ENCODE measurements at regions not wholly inside any gene's neighbourhood (a gene's known extent, or its start where the extent isn't known, plus 50 kb on each side); places are given as distances from the start of the nearest gene placed in this dataset.
A peak's percentile ranks its signal among the peaks of the same experiment; 100 is the strongest.
"Not testable (repeated sequence)": the region's sequence is repeated elsewhere in the genome, so short reads cannot be mapped to it uniquely, and the experiment has no call there.

DNA sequence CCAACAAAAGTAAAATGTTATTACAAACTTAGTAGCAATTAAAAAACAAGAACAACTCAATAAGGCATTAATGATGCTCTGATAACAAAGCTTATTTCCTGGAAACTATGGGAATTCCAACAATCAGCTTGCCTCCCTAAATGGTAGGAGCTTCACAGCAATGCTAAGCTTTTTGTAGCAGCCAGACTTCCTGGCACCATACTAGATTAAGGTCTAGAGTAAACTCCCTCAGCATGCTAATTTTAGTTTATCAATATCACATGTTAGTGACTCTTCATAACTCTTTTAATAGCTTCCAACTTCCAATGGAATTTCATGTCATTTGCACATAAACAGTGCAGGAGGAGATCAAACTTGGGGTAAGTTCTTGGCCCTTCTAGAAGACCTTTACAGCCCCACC lies 782.0 kb downstream of the MCTP2 start:
- DNase-seq (ENCODE audit: low spot score): no peak

DNA sequence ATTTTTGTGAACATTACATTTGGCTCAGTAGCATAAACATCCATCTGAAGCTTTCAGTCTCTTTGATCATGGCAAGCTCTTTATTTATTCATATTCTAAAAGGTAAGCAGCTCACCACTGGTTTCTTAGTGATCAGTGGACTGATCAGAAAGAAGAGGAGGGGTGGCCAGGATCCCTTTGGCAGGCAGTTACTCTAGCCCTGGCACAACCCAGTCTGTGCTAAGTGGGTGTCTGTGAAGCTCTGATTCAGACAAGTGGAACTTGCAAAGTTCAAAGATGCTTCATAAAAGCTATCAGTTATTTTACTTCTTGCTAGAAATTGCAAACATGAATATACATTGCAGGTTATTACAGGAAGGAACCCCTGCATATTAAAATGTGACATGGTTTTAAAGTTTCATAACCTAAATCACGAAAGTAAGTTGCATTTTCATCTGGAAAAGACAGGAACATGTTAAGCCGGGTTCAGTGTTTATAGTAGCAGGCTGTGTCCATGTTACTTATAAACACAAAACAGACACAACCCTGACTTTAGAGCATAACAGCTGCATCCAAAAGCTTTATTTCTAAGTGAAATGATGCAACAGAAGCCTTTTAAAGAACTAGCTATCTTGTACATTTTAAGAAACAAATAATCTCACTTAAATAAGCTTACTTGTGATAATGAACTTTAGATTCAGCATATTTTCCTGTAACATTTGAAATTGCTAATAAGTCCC lies 785.3 kb downstream of the MCTP2 start:
- DNase-seq (ENCODE audit: low spot score): no peak

DNA sequence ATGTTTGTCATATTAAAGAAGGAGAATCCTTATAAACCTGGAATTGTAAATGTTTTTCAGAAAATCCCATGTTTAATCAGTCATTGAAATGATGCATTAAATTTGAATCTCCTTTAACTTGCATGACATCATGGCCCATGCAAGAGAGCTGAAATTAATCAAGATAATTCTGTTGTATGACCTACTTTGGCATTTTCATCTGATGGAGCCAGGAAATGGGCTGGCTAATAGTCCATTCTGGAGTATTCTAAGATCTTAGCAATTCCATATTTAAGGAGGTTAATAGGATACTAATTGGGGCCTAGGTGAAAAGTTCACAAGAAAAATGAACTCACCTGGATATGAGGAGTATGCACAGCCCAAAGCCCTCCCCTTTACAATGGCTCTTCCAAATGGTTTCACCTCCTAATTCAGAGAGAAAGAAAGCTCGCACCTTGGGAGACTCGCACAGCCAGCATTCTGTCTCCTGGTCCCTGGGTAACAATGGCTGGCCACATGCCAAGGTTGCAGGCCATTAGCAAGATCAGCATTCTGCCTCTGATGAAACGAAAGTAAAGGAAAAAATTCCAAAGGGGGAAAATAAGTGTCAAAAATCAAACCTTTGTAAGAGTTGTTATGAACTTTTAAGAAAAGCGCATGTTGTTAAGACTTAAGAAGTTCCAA lies 786.4 kb downstream of the MCTP2 start:
- DNase-seq (ENCODE audit: low spot score): no peak

DNA sequence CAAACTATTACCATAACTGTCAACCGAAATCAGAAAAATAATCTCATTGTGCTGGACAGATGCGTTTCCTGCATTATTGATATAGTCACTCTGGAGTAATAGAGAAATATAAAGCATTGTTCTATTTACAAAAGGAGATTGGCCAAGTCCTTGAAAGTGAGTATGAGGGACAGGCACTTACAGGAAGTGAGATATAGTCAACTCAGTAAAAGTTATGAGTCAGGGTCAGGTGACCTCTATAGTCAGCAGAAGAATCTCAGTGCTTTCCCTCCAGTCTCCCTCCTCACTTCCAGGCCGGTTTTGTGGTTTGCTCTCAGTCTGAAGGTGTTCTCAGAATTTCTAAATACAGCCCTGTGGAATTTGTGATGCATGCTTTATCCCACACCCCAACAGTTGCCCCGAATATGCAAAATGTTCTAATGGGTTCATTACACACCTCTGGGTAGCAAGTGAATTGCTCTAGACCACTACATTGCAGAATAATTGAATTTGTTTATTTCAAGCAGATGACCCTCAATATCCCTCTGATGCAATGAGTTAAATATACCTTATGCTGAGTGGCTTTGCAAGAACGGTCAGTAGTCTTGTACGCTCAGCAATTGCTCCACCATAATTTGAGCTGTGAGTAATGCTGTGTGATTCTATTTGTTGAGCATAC lies 787.7 kb downstream of the MCTP2 start:
- no peak for DNase-seq (ENCODE audit: low spot score)

DNA sequence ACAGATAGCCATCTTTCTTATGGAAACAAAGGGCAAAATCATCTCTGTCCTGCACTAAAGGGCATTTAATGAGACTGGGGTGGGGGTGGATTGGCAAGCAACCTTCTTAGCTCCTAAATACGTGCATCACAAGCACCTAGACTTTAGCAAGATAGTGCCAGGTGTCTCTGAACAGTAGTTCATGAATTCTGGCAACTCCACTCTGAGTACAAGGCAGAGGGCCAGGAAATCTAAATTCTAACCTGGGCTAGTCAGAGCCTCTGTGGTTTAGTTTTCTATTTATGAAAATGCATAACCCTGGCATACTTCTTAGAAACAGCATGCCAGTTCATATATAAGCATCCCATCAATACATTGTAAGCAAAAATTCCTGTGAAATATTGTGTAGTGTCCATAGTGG lies 788.5 kb downstream of the MCTP2 start:
- no peak for DNase-seq (ENCODE audit: low spot score)

DNA sequence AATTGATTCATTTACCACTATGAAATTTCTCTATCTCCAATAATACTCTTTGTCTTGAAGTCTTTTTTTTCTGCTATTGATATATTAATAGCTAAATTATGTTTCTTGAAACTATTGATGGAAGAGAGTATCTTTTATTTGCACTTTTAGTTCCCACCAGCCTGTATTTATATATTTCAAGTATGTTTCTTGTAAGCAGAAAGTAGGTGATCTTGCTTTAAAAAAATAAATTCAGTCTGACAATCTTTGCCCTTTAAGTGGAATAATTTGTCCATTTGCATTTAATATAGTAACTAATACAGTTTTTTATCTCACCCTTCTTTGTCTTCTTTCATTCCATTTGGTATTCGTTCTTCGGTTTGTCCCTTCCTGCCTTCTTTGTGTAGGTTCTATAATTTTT lies 790.5 kb downstream of the MCTP2 start:
- no peak for DNase-seq (ENCODE audit: low spot score)

- DNase-seq (ENCODE audit: low spot score): peak; percentile 36
These were observed 793.0 kb downstream of the MCTP2 start for GRCh38 chr15:95024351-95024750.

DNA sequence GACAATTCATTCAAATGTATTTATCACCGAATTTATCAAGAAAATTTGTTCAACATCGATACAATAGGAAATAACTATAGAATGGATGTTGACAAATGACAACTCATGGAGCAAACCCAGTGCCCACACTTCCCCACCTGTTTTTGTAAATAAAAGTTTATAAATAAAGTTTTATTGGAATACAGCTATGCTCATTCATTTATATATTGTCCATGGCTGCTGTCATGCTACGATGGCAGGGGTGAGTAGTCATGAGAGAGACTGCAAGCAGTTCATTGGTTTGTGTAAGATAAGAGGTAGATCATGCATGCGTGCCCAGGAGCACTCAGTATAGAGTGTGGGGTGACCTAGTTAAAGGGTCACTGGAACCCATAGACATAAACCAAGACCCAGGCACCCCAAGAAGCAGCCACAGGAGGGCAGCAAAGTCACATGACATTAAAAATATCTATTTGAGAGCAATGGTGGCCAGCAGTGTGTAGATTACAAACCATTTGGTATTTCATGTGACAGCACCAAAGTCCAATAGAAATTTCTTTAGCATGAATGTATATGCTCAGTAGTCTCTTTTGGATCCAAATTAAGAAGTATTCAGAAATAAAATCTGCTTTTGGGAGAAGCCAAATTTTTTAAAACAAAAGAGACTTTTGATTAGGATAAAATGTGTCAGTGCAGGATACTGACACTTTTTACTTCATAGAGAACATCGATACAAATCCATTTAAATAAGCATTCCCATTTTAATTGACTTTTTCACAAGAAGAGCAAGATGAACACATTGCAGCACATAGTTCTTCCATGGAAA lies 794.8 kb downstream of the MCTP2 start:
- peak; percentile 47 for DNase-seq (ENCODE audit: low spot score)

- no peak for DNase-seq (ENCODE audit: low spot score)
These were observed 796.6 kb downstream of the MCTP2 start for GRCh38 chr15:95027981-95028380.

DNA sequence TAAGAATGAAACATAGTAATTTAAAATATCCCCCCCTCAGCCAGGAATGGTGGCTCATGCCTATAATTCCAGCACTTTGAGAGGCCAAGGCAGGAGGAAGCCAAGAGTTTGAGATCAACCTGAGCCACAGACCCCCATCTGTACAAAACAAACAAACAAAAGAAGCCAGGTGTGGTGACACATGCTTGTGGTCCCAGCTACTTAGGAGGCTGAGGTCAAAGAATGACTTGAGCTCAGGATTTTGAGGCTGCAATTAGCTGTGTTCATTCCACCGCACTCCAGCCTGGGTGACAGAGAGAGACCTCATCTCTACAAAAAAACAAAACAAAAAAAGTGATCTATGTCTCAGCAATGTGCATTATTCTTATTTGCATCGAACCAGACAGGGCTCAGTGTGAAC lies 800.8 kb downstream of the MCTP2 start:
- peak; percentile 7 for DNase-seq (ENCODE audit: low spot score)

DNA sequence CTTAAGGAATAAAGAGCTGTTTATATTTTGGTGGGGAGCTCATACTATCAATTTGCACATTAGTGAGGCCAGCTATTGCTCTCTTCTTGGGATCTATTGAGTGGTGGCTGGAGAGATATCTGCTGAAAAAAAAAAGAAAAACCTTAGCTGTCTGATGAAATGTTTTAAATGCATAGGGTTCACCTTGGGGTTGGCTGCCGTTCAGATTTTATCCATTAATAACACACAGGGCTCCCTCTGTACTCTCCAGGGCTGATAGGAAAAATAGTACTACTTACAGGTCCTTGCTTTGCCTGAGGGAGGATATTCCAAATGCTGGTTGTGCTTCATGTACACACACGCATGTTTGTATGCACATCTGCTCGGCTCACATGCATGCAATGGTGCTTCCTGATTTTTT lies 803.7 kb downstream of the MCTP2 start:
- DNase-seq (ENCODE audit: low spot score): no peak

DNA sequence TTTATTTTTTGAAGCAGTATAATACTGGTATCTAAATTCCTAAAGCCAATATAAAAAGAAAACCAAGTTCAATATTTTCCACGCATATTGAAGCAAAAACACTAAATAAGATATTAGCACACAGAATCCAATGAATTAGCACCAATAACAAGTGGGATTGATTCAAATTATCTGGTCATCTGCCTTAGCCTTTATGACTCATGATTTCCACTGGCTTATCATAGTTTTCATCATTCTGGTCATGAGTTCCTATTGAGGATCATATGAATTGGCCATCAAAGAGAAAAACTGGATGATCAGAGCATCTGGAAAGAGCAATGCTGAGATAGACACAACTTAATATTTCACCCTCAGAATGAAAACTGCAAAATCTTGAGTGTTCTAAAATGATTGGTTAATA lies 809.9 kb downstream of the MCTP2 start:
- DNase-seq (ENCODE audit: low spot score): peak; percentile 6

GRCh38 chr15:95043236-95043932 lies 812.0 kb downstream of the MCTP2 start:
- not testable (repeated sequence) for DNase-seq (ENCODE audit: low spot score)

- no peak for DNase-seq (ENCODE audit: low spot score)
These were observed 812.6 kb downstream of the MCTP2 start for GRCh38 chr15:95043933-95044313.

DNA sequence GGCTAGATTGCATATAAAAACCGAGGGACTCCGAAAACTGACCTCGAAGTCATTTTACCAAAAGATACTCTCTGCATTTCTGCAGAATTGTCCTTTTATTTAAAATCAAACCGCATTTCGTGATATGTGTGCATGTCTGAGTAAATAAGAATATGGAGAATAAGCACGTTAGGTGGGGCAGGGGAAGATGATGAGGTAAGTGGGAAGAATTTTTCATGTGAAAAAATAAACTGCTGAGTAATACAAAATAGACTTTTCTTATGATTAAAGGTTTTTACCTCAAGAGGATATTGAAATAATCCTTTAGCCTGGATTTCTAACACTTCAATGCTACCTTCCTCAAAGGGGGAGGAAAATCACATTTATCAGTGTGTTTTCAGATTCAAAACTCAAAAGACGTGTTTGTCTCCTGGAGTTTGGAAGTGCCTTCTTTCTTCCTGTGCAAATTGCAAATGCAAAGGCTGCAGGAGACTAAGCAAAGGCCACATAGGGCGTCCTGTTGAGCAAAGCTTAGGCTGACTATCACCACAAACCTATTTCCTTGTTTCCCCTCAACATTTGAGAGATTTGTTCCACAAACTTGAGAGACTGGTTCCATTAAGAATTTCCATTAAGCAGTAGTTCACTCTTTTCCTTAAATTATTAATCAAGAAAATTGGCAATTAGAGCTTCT lies 813.5 kb downstream of the MCTP2 start:
- no peak for DNase-seq (ENCODE audit: low spot score)

DNA sequence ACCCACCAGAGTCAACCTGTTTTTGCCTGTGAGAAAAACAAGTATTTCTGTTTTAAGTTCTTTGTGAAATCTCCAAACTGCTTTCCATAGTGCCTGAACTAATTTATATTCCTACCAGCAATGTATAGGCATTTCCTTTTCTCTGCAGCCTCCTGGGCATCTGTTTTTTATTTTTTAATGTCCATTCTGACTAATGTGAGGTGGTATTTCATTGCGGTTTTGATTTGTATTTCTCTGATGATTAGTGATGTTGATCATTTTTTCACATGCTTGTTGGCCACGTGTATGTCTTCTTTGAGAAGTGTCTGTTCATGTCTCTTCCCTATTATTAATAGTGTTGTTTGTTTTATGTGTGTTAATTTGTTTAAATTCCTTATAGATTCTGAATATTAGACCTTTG lies 820.5 kb downstream of the MCTP2 start:
- no peak for DNase-seq (ENCODE audit: low spot score)

GRCh38 chr15:95059346-95059905 lies 828.1 kb downstream of the MCTP2 start:
- no peak for DNase-seq (ENCODE audit: low spot score)

- no peak for DNase-seq (ENCODE audit: low spot score)
These were observed 837.5 kb downstream of the MCTP2 start for GRCh38 chr15:95068701-95069521.

- DNase-seq (ENCODE audit: low spot score): no peak
These were observed 844.7 kb downstream of the MCTP2 start for GRCh38 chr15:95075792-95076677.
